ENCODE measurements at regions not wholly inside any gene's neighbourhood (a gene's known extent, or its start where the extent isn't known, plus 50 kb on each side); places are given as distances from the start of the nearest gene placed in this dataset.

DNA sequence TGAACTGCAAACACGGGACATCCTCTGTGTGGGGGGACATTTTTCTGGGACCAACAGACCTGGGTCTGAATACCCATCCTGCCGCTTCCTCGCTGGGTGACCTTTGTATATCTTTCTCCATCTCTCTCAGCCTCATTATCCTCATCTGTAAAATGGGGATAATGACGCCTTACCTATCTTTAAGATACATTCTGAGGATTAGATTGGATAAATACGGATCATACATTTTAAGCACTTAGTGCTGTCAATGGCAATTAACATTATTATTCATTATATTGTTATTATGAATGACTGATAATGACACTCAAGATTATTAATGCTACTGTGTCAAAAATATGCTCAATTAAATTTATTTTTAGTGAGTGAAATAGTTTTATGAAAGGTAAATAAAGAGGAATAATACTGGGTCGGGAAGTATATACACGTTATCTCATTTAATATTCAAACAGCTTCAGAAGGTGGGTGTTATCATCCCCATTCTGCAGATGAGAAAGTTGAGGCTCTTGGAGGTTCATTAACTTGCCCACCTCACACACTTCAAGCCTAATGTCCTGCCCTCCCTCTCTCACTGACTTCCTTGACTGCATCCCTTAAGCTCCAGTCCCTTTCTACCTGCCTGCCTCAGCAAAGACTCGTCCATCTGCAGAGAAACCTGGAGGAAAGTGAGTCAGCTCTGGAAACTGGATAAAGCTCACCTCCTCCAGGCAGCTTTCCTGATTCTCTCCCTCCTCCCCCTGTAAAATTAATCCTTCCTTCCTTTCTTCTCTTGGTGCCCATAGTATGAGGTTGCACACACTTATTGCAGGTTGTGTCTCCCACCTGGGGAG lies 120.7 kb upstream of the JUN start:
- no peak for DNase-seq (ENCODE audit: low spot score)
- in situ Hi-C loops (cut with HindIII; ENCODE audit: low sequenced_read_pairs), result no loop called here

DNA sequence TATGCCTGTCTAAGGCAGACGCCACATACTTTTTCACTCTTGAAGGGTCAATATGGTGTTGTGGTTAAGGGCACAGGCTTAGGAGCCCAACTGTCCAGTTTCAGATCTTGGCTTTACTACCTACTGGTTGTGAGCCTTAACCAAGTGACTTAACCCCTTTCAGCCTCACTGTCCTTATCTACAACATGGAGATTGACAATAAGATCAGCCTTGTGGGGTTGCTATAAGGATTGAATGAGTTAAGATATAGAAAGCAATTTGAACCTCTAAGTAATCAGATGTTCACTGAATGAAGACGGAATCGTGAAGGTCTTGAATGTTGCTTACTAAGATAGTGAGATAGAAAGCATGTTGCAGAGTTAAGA lies 121.3 kb upstream of the JUN start:
- in situ Hi-C loops (cut with HindIII; ENCODE audit: low sequenced_read_pairs), result no loop called here
- no peak for DNase-seq (ENCODE audit: low spot score)

DNA sequence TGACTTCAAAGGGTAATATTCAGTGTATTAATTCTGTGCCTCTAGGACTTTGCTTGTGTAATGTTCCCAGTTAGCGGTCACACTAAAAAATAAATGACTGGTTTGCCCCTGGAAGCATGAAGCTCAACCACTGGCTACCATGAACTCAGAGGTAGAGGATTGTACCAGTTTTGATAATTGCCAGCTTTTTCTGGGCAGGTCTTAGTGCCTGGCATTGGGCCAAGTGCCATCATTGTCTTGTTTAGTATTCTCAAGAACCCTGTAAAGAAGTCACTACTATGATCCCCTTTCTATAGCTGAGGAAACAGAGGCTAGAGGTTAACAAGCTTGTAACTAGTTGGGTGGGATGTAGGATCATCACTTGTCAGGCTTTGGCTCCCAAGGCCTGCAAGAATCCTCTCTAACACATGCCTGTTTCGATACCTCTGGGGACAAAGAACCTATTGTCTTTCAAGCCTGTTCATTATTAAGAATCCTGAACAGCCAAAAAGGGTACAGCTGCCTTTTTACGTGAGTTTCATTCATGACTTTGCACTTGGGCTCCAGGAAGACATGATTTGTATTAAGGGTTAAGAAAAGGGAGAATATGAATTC lies 121.9 kb upstream of the JUN start:
- in situ Hi-C loops (cut with HindIII; ENCODE audit: low sequenced_read_pairs), result no loop called here
- DNase-seq (ENCODE audit: low spot score), result no peak

DNA sequence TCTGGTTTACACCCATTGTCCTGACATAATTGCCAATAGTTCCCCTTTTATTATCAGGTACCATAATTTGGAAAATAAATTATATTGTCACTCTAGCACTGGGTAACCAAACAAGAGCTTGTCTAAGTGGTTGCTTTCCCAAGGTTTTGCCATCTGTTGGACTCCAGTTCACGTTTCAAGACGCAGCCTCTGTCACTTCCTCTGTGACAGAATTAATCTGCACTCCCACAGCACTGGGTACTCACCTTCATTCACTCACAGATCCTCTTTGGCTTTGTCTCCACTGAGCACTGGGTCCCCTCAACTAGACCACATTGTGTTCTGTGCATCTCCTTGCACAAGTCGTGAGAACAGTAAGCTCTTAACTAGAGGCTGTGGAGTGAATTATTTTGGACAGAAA lies 123.6 kb upstream of the JUN start:
- no peak for DNase-seq (ENCODE audit: low spot score)
- in situ Hi-C loops (cut with HindIII; ENCODE audit: low sequenced_read_pairs), result no loop called here

DNA sequence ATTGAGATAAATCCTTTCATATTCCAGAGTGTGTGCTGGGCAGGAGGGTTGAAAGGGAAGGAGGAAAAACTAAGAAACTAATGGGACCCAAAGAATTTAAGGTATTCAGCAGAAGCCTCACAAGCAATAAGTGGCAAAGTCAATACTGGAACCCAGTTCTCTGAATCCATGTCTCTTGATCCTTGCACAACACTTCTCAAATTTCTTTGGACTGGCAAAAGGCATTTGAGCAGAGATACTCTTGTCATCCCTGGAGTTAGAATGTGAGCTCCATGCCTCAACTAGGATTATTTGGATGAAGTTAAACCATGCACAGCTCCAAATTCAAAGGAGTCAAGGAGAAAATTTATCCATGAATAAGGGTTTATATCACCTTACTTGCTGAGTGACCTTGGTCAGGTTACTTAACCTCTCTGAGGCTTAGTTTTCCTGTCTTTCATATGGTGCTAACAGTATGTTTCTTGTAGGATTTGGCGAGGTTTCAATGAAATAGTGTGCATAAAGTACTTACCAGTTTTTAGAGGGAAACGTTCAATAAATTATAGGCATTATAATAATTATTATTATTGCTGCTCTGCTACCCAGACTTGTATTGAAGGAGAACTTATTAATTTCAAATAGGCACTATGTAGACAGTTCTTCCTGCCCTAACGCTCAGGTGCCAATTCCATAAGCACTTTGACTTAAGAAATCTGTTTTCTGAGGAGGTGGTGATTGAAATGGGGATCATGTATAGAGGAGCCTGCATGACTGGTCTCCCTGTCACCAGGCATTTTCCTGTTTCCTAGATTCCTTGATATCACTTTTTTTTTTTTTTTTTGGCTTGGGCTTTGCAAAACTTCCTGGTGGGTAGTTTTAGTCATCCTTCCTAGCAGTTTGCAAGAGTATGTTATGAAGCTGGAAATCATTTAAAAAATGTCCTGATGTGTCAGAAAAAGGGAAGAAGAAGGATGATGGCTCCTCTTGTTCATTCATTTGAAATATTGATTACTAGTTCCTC lies 125.0 kb upstream of the JUN start:
- in situ Hi-C loops (cut with HindIII; ENCODE audit: low sequenced_read_pairs), result no loop called here
- no peak for DNase-seq (ENCODE audit: low spot score)

DNA sequence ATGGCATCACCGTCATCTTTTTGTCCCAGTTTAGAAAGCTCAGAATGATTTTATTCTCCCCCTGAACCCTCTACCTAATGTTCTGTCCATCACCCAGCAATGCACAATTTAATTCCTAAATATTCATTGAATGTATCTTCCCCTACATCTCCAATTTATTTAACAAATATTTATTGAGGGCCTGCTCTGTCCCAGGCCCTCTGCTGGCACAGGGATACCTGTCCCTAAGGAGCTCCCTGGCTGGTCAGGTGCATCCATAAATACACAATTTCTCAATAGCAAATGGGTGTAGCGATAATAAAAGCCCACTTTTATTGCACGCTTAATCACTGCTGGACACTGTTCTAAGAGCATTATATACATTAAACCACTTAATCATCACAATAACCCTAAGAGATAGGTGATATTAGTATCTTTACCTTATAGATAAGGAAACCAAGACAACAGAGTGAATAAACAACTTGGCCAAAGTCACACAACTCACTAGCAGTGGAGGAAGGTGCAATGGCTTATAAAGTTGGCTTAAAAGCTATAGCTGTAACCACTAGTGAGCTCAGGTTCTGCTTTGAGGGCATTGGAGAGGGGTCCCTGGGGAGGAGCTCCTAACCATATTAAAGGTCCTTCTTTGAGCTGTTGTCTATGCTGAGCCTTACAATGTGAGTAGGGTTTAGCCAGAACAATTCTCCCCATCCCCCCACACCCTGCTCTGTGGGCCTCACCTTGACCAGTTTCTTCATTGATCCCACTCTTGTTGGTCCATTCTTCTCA lies 126.3 kb upstream of the JUN start:
- DNase-seq (ENCODE audit: low spot score), result no peak
- in situ Hi-C loops (cut with HindIII; ENCODE audit: low sequenced_read_pairs), result no loop called here

DNA sequence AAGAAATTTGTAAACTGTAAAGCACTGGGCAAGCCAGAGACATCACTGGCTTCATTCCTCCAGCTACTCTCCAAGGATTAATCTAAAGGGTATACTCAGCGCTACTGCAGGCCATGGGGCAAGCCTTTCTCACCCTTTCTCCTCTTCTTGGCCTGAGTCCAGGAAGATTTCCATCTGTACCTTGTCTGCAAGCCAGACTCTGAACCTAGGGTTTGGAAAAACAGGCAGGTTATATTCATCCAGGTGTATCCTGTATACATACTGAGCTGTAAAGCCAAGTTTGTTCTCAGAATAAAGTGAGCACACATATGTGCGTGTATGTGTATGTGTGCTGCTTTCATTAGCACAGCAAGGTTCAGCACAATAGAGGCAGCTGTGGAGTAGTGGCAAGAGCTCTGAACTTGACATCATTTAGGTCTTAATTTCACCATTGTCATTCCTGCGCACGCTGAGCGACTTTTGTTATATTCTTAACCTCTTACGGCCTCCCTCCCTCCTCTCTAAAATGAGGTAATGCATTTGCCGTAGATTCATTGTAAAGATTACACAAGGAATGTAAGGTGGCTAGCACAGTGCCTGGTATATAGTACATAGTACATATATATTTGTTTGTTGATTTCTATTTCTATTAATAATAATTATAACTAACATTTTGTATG lies 128.1 kb upstream of the JUN start:
- DNase-seq (ENCODE audit: low spot score), result no peak
- in situ Hi-C loops (cut with HindIII; ENCODE audit: low sequenced_read_pairs), result no loop called here

DNA sequence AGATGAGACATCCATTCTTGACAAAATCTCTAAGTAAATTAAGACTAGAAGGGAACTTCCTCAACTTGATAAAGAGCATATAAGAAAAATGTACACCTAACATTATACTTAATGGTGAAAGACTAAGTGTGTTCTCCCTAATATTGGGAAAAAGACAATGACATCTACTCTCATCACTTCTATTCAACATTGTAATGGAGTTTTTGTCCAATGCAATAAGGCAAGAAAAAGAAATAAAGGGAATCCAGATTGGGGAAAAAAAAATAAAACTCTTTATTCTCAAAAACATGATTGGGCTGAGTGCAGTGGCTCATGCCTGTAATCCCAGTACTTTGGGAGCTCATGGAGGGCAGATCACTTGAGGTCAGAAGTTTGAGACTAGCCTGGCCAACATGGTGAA lies 131.1 kb upstream of the JUN start:
- in situ Hi-C loops (cut with HindIII; ENCODE audit: low sequenced_read_pairs), result no loop called here
- DNase-seq (ENCODE audit: low spot score), result no peak

DNA sequence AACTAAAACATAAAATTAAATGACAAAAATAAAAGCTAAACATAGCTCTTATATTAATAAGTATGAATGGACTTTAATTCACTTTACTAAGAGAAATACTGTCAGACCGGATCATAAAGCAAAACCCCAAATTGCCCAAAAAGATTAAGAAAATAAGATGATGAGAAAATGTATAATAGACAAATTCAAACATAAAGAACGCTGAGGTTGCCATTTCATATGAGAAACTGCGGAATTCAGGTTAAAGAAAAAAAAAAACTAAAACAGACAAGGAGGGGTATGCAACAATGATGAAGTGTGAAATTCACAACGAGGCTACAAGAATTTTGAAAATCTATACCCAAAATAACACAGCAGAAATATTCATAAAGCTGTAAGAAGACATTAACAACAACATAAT lies 133.6 kb upstream of the JUN start:
- DNase-seq (ENCODE audit: low spot score), result no peak
- in situ Hi-C loops (cut with HindIII; ENCODE audit: low sequenced_read_pairs), result no loop called here

DNA sequence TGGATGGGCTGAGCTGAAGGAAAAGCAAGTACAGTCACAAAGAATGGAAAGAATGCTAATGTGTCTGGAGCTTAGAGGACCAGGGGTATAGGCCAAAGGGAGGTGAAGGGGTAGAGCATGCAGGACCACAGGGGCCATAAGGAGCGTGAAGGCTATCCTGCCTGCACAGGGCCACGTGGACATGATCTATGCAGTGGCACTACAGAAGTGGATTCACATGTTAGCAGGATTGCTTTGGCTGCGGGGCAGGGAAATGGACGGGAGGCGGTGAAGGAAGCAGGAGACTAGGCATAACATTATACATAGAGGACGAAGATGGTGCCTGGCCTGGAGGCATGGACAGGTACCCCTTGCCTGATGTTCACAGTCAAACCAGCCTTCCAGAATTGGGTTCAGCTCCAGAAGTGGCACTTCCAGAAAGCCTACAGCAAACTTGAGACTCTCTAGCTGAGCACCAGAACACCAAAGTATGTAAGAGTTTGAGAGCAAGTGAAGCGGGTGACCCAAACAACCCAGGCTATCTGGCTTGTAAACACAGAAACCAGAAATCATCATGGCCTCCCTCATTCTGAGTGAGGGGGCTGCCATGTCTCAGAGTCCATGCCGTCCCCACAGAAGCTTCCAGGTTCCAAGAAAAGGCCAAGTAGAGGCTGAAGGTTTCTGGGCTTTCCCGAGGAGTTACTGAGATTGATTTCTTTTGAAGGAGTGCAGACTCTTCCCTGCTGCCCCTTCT lies 135.5 kb upstream of the JUN start:
- DNase-seq (ENCODE audit: low spot score), result no peak
- in situ Hi-C loops (cut with HindIII; ENCODE audit: low sequenced_read_pairs), result no loop called here

DNA sequence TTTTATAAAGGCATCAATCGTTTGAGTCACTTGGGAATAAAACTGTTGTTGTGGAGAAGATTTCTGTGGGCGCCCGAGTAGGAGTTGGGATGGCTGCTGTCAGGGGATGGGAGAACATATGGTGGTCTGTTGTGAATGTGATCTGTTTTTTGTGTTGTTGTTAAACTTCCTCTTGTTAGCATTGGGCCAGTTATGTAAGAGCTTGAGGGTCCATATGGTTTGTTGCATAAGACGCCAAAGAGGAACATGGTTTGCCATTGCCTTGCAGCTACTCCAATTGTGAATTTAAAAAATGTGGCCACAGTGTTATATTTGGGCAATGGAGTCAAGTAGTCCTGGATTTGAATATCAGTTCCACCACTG lies 136.1 kb upstream of the JUN start:
- DNase-seq (ENCODE audit: low spot score), result no peak
- in situ Hi-C loops (cut with HindIII; ENCODE audit: low sequenced_read_pairs), result no loop called here

DNA sequence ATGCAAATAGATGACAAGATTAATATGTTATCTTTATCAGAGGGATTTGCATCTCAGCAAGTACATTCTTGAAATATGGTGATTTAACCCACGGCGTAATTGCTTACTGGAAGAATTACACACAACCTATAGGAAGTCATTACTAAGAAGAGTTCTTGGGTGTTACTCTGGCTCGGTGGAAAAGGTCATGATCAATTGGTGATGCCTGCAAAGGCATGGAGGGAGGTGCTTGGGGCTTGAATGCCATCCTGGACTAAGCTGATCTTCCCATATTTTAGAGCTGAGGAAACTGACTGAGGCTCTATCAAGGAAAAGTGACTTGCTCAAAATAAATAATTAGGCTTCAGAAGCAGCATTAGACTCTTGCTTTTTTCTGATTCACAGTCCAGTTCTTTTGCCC lies 137.5 kb upstream of the JUN start:
- in situ Hi-C loops (cut with HindIII; ENCODE audit: low sequenced_read_pairs), result no loop called here

DNA sequence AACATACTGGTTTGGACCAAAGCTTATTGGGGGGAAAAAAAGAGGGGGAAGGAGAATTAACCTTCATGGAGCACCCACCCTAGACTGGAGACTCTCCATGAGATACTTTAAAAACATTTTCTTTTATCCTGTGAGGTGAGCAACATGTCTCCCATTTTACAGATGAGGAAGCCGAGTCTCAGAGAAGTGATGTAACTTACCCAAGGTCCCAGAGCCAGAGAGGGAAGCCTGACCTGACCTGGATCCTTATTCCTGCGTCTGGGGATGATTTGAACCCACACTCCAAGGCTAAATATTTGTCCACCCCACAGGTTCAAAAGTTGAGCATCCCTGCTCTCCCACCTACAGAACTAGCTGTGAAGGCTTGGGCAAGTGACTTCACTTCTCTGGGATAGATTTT lies 137.9 kb upstream of the JUN start:
- DNase-seq (ENCODE audit: low spot score), result no peak
- in situ Hi-C loops (cut with HindIII; ENCODE audit: low sequenced_read_pairs), result no loop called here

More for the DNA sequence above, 137.5 kb upstream of the JUN start:
- no peak for DNase-seq (ENCODE audit: low spot score)

DNA sequence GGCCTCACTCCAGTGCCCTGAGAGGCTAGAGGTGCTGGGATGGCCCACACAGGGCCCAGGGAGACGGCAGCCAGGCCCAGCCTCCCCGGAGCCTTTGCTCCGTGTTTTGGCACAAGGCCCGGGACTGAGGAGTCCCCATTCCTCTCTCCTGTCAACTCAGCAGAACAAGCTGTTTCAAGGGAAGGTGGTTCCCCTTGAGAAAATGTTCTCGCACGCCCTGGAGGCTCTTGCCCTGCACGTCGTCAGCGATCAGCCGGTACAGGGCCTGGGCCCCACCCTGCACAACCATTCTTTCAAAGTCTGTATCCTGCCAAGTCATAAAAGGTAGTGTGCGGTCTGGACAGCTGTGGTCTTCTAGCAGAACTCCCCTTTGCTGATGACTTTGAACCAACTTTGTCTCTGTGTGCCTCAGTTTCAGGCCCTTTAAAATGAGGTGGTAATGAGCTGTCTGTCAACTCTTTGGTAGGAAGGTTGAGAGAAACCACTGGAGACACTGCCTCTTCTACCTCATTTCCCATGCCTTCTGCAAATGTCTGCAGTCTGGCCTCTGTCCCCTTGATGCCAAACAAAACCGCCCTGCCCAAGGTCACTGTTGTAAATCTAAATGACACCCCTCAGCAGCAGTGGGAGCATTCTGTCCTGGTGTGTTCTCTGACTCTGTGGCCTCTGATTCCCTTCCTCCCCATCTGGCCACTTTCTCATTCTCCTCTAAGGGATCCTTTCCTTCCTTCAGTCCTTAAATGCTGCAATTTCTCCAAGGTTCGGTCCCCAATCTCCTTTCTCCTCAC lies 138.6 kb upstream of the JUN start:
- in situ Hi-C loops (cut with HindIII; ENCODE audit: low sequenced_read_pairs), result no loop called here
- no peak for DNase-seq (ENCODE audit: low spot score)

DNA sequence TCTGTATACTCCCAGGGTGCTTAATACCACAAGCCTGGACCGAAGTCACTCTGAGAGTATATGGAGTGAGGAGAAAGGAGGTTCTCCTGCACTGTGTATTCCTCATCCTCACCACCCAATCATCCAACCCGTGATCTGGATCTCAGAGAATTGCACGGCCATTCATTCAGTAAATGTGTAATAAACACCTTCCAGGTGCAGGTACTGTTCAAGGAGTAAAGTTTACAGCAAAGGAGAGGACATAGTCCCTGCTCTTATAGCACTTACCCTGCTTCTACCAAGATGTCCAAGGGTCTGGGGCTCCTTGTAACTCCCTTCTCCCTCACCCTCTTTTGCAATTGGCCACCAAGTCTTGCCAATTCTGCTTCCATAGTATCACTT lies 139.2 kb upstream of the JUN start:
- in situ Hi-C loops (cut with HindIII; ENCODE audit: low sequenced_read_pairs), result no loop called here
- no peak for DNase-seq (ENCODE audit: low spot score)

DNA sequence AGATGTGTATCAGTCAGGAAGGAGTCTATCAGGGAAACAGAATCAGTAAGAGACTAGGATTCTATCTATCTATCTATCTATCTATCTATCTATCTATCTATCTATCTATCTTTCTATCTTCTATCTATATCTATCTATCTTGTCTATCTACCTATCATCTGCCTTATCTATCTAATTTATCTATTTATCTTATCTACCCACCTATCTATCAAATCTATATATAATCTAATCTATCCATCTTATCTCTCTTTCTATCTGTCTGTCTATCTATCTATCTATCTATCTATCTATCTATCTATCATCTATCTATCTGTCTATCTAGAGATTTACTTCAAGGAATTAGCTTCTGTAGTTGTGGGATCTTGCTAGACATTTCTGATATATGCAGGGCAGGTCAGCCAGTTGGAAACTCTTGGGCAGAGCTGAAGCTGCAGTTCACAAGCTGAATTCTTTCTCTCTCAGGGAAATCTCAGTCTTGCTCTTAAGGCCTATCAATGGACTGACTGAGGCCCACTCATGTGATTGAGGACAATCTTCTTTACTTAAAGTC lies 140.2 kb upstream of the JUN start:
- no peak for DNase-seq (ENCODE audit: low spot score)
- in situ Hi-C loops (cut with HindIII; ENCODE audit: low sequenced_read_pairs), result no loop called here

DNA sequence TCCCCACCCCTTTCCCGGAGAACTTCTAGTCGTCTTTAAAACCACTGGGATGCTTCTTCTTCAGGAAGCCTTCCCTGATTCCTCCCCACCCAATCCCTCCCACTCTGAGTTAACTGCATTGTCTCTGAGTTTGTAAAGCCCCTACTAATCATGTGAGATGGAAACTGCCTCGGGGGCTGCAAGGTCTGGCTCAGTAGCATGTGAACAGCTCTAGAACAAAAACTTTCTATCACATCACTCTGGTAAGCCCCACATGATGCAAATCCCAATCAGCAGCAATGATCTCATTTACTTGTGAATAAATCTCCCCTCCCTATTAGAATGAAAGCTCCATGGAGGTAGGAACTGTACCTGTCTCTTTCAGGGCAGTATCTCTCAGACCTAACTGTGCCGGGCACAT lies 141.0 kb upstream of the JUN start:
- DNase-seq (ENCODE audit: low spot score), result no peak
- in situ Hi-C loops (cut with HindIII; ENCODE audit: low sequenced_read_pairs), result no loop called here

Data from G401 (cell line).